ENCODE measurements at regions not wholly inside any gene's neighbourhood (a gene's known extent, or its start where the extent isn't known, plus 50 kb on each side); places are given as distances from the start of the nearest gene placed in this dataset.

DNA sequence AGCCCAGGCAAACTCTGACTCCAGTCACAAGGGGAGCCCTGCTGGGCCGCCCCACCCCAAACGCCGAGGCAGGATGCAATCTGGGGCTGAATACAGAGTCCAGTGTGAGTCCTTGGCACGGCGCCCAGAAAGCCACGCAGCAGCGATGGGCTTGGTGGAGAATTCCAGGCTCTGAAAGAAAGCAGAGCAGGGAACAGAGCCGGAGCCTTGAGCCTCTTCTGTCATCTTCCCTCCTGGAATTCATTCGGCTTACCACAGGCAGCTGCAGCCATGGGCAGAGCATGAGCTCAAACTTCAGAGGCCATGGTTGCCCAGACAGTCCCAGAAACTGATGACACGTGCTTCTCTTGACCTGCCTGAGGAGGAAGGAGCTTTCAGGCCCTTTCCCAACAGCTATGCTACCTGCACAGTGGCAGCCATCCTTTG is 441.1 kb upstream of the JARID2 start:
- Mint-ChIP-seq H3K27ac (ENCODE audit: unreplicated experiment) (peak overlapping the region; percentile 74), H3K4me3 (ENCODE audit: unreplicated experiment) (no peak overlapping the region), H3K4me1 (ENCODE audit: unreplicated experiment) (peaks cover 32% of the 10 kb centered on the region), H3K27me3 (ENCODE audit: unreplicated experiment) (no peaks in the 10 kb centered on the region), H3K9me3 (ENCODE audit: unreplicated experiment) (peaks cover 9% of the 10 kb centered on the region), H3K36me3 (ENCODE audit: unreplicated experiment) (no peaks in the 10 kb centered on the region)
- TF ChIP-seq CTCF (IDR thresholded peaks at IDR 0.05): no peak
- DNase-seq (ENCODE audit: extremely low spot score, unreplicated experiment): peak; percentile 92

GRCh38 chr6:14806101-14806500 is 439.8 kb upstream of the JARID2 start:
- Mint-ChIP-seq H3K4me3 (ENCODE audit: unreplicated experiment) (no peak overlapping the region), H3K27ac (ENCODE audit: unreplicated experiment) (no peak overlapping the region), H3K27me3 (ENCODE audit: unreplicated experiment) (no peaks in the 10 kb centered on the region), H3K4me1 (ENCODE audit: unreplicated experiment) (peaks cover 32% of the 10 kb centered on the region), H3K9me3 (ENCODE audit: unreplicated experiment) (peaks cover 4% of the 10 kb centered on the region), H3K36me3 (ENCODE audit: unreplicated experiment) (no peaks in the 10 kb centered on the region)
- no peak for TF ChIP-seq CTCF (IDR thresholded peaks at IDR 0.05)
- no peak for DNase-seq (ENCODE audit: extremely low spot score, unreplicated experiment)

DNA sequence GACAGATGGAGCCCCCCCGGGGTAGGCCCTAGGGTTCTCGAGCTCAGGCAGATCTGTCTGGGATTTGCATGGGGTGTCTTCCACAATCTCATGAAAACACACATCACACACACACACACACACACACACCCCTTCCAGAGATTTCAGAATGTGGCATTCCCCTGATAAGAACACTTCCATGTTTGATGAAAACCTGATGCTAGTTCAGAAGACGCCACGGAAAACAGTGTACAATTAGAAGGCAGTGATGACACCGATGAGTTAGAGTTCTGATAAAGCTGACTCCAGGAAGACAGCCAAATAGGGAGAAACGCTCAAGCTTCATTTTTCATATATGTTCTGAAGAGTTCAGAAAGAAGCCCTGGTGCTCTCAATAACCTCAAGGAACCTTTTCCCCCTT is 438.7 kb upstream of the JARID2 start:
- no peak for TF ChIP-seq CTCF (IDR thresholded peaks at IDR 0.05)
- no peak overlapping the region for H3K27ac Mint-ChIP-seq (ENCODE audit: unreplicated experiment)
- no peaks in the 10 kb centered on the region for H3K36me3 Mint-ChIP-seq (ENCODE audit: unreplicated experiment)
- H3K4me3 Mint-ChIP-seq (ENCODE audit: unreplicated experiment): no peak overlapping the region
- peaks cover 4% of the 10 kb centered on the region for H3K9me3 Mint-ChIP-seq (ENCODE audit: unreplicated experiment)
- DNase-seq (ENCODE audit: extremely low spot score, unreplicated experiment): no peak
- H3K4me1 Mint-ChIP-seq (ENCODE audit: unreplicated experiment): peaks cover 29% of the 10 kb centered on the region
- H3K27me3 Mint-ChIP-seq (ENCODE audit: unreplicated experiment): no peaks in the 10 kb centered on the region

GRCh38 chr6:14807971-14808370 is 437.9 kb upstream of the JARID2 start:
- Mint-ChIP-seq H3K36me3 (ENCODE audit: unreplicated experiment) (no peaks in the 10 kb centered on the region), H3K4me3 (ENCODE audit: unreplicated experiment) (no peak overlapping the region), H3K4me1 (ENCODE audit: unreplicated experiment) (peaks cover 24% of the 10 kb centered on the region), H3K27ac (ENCODE audit: unreplicated experiment) (no peak overlapping the region), H3K27me3 (ENCODE audit: unreplicated experiment) (no peaks in the 10 kb centered on the region), H3K9me3 (ENCODE audit: unreplicated experiment) (peaks cover 4% of the 10 kb centered on the region)
- no peak for DNase-seq (ENCODE audit: extremely low spot score, unreplicated experiment)
- no peak for TF ChIP-seq CTCF (IDR thresholded peaks at IDR 0.05)

- H3K4me1 Mint-ChIP-seq (ENCODE audit: unreplicated experiment): peaks cover 5% of the 10 kb centered on the region
- no peak for TF ChIP-seq CTCF (IDR thresholded peaks at IDR 0.05)
- H3K27ac Mint-ChIP-seq (ENCODE audit: unreplicated experiment): no peak overlapping the region
- H3K36me3 Mint-ChIP-seq (ENCODE audit: unreplicated experiment): no peaks in the 10 kb centered on the region
- peaks cover 4% of the 10 kb centered on the region for H3K9me3 Mint-ChIP-seq (ENCODE audit: unreplicated experiment)
- DNase-seq (ENCODE audit: extremely low spot score, unreplicated experiment): no peak
- no peaks in the 10 kb centered on the region for H3K27me3 Mint-ChIP-seq (ENCODE audit: unreplicated experiment)
- no peak overlapping the region for H3K4me3 Mint-ChIP-seq (ENCODE audit: unreplicated experiment)
Observed at GRCh38 chr6:14810021-14810420, 435.8 kb upstream of the JARID2 start.

Data from osteocyte (in vitro differentiated cells).